HG03159 (cell line): ENCODE measurements at regions not wholly inside any gene's neighbourhood (a gene's known extent, or its start where the extent isn't known, plus 50 kb on each side); places are given as distances from the start of the nearest gene placed in this dataset.

Source experiments
- ATAC-seq: cut with Tn5 transposase; IDR thresholded peaks from one replicate; pipeline ENCODE4 v1.9.1; 2021; ENCODE audit warnings: mild to moderate bottlenecking, moderate library complexity; ENCODE audit not compliant: unreplicated experiment

- ATAC-seq, result peak; percentile 86
These were observed 195.4 kb downstream of the MACC1 start for GRCh38 chr7:20021831-20022230.

GRCh38 chr7:20021066-20021465 lies 196.1 kb downstream of the MACC1 start:
- no peak for ATAC-seq

GRCh38 chr7:20019757-20020432 lies 197.3 kb downstream of the MACC1 start:
- ATAC-seq, result peak; percentile 61

GRCh38 chr7:20016669-20017068 lies 200.5 kb downstream of the MACC1 start:
- no peak for ATAC-seq

GRCh38 chr7:20013536-20013935 lies 203.6 kb downstream of the MACC1 start:
- ATAC-seq, result no peak

- no peak for ATAC-seq
These were observed 205.1 kb downstream of the MACC1 start for GRCh38 chr7:20012100-20012499.

GRCh38 chr7:20010877-20011276 lies 206.3 kb downstream of the MACC1 start:
- no peak for ATAC-seq

- no peak for ATAC-seq
These were observed 209.7 kb downstream of the MACC1 start for GRCh38 chr7:20007510-20007909.

- ATAC-seq, result no peak
These were observed 212.1 kb downstream of the MACC1 start for GRCh38 chr7:20005081-20005480.

- ATAC-seq, result no peak
These were observed 217.5 kb downstream of the MACC1 start for GRCh38 chr7:19999681-20000080.

- ATAC-seq, result no peak
These were observed 218.5 kb upstream of the TMEM196 start for GRCh38 chr7:19991936-19992335.

GRCh38 chr7:19989906-19990305 lies 216.5 kb upstream of the TMEM196 start:
- no peak for ATAC-seq

- no peak for ATAC-seq
These were observed 215.4 kb upstream of the TMEM196 start for GRCh38 chr7:19988860-19989259.

GRCh38 chr7:19984231-19984632 lies 210.8 kb upstream of the TMEM196 start:
- ATAC-seq, result no peak

- ATAC-seq, result no peak
These were observed 209.7 kb upstream of the TMEM196 start for GRCh38 chr7:19982841-19983835.

GRCh38 chr7:19973581-19973980 lies 200.2 kb upstream of the TMEM196 start:
- ATAC-seq, result no peak

GRCh38 chr7:19972876-19973275 lies 199.5 kb upstream of the TMEM196 start:
- ATAC-seq, result no peak

- no peak for ATAC-seq
These were observed 198.5 kb upstream of the TMEM196 start for GRCh38 chr7:19971956-19972355.

GRCh38 chr7:19970514-19970913 lies 197.1 kb upstream of the TMEM196 start:
- ATAC-seq, result no peak

GRCh38 chr7:19969859-19970493 lies 196.6 kb upstream of the TMEM196 start:
- no peak for ATAC-seq

- no peak for ATAC-seq
These were observed 190.8 kb upstream of the TMEM196 start for GRCh38 chr7:19964246-19964645.

GRCh38 chr7:19963695-19964094 lies 190.3 kb upstream of the TMEM196 start:
- ATAC-seq, result no peak
